Esophagus squamous epithelium (tissue), 5 donors: ENCODE measurements at regions not wholly inside any gene's neighbourhood (a gene's known extent, or its start where the extent isn't known, plus 50 kb on each side); places are given as distances from the start of the nearest gene placed in this dataset.

Experiments used
- DNase-seq: peaks from one replicate; lab custom pipeline; 2025; lab: John Stamatoyannopoulos, UW
- H3K27ac ChIP-seq, 4 donors: fragments of 200-600 bp; sonication (generic); one replicate each; pipeline ENCODE4 v1.5.1; 2016 to 2019; ENCODE audit warnings: mild to moderate bottlenecking in 1 of 4
- H3K27me3 ChIP-seq, 4 donors: fragments of 200-600 bp; sonication (generic); 1 replicate in 3 of 4; 2 replicates in 1 of 4; pipeline versions ENCODE4 v1.5.1 to v1.6.0; 2017 to 2021; ENCODE audit warnings: antibody characterized with exemption in 1 of 4
- H3K36me3 ChIP-seq, 3 donors: fragments of 200-600 bp; sonication (generic); one replicate each; pipeline ENCODE4 v1.5.1; 2016 to 2019
- H3K4me1 ChIP-seq, 3 donors: fragments of 200-600 bp; sonication (generic); one replicate each; pipeline ENCODE4 v1.5.1; 2017 to 2019
- H3K4me3 ChIP-seq, 4 donors: fragments of 200-600 bp; sonication (generic); 1 replicate in 3 of 4; 2 replicates in 1 of 4; pipeline ENCODE4 v1.5.1; 2016 to 2019; ENCODE audit warnings: mild to moderate bottlenecking in 2 of 4, moderate library complexity in 1 of 4
- H3K9me3 ChIP-seq, 3 donors: fragments of 200-600 bp; sonication (generic); one replicate each; pipeline ENCODE4 v1.5.1; 2016 to 2019
- POLR2A ChIP-seq, 4 donors: fragments of 450-650 bp; IDR thresholded peaks; one replicate each; pipeline ENCODE4 v1.6.1; 2017; ENCODE audit warnings: antibody characterized with exemption in 4 of 4, mild to moderate bottlenecking in 4 of 4, moderate library complexity in 3 of 4
- WGBS, 2 donors: methylation state at CpG; one replicate each; pipeline ENCODE4 v1.1.5; 2018; 5-methylcytosine and 5-hydroxymethylcytosine counted together
- intact Hi-C: fragments of 100-400 bp; cut with DNase I; formaldehyde crosslinking; loops from one replicate; pipeline ENCODE4 v1.15.0; 2022
- TF ChIP-seq, protein P1 (sequence below), 6 experiments: fragments of 450-650 bp in 4 of 6; fragments of 200-600 bp in 2 of 6; sonication (generic) in 2 of 6; IDR thresholded peaks; one replicate each; pipeline ENCODE4 v1.5.1; 2016 to 2019; ENCODE audit warnings: antibody characterized with exemption in 6 of 6, mild to moderate bottlenecking in 4 of 6, moderate library complexity in 4 of 6
- donor health status: DM: yes; HTN: yes; CAD: no.

DNA sequence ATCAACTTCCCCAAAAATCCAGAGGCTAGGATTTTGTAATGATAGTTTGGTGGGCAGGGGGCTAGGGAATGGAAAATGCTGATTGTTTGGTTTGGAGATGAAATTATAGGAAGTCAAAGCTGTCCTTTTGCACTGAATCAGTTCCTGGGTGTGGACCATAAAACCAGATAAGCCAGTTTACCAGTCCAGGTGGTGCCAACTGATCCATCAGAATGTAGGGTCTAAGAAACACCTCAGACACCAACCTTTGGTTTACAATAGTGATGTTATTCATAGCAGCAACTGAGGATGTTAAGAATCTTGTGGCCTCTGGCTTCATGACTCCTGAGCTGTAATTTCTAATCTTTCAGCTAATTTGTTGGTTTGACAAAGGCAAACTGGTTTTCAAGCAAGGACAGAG lies 496.6 kb upstream of the EPHA7 start:
- H3K4me1 ChIP-seq, result no peaks in the 10 kb centered on the region
- no peaks in the 10 kb centered on the region for H3K36me3 ChIP-seq
- intact Hi-C loops, result no loop called here
- TF ChIP-seq POLR2A (IDR thresholded peaks at IDR 0.05), result no peak
- TF ChIP-seq, protein P1, sequence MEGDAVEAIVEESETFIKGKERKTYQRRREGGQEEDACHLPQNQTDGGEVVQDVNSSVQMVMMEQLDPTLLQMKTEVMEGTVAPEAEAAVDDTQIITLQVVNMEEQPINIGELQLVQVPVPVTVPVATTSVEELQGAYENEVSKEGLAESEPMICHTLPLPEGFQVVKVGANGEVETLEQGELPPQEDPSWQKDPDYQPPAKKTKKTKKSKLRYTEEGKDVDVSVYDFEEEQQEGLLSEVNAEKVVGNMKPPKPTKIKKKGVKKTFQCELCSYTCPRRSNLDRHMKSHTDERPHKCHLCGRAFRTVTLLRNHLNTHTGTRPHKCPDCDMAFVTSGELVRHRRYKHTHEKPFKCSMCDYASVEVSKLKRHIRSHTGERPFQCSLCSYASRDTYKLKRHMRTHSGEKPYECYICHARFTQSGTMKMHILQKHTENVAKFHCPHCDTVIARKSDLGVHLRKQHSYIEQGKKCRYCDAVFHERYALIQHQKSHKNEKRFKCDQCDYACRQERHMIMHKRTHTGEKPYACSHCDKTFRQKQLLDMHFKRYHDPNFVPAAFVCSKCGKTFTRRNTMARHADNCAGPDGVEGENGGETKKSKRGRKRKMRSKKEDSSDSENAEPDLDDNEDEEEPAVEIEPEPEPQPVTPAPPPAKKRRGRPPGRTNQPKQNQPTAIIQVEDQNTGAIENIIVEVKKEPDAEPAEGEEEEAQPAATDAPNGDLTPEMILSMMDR (IDR thresholded peaks at IDR 0.05), result no peak
- no peak for DNase-seq
- no peak overlapping the region for H3K27ac ChIP-seq
- peaks cover 0 to 6% (median 0%) of the 10 kb centered on the region in 3 donors for H3K9me3 ChIP-seq
- H3K4me3 ChIP-seq, result no peak overlapping the region
- no peaks in the 10 kb centered on the region for H3K27me3 ChIP-seq

DNA sequence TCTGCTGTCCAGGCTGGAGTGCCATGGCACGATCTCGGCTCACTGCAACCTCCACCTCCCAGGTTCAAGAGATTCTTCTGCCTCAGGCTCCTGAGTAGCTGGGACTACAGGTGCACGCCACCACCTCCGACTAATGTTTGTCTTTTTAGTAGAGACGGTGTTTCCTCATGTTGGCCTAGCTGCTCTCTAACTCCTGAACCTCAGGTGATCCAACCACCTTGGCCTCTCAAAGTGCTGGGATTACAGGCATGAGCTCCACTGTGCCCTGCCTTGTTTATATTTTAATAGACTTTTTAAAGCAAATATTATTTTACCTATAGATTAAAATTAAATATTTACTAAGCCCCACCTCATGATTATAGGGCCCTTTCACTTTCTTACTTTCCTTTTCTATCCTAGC lies 483.2 kb upstream of the EPHA7 start:
- no peak overlapping the region for H3K27ac ChIP-seq
- H3K36me3 ChIP-seq, result no peaks in the 10 kb centered on the region
- TF ChIP-seq, protein P1 (IDR thresholded peaks at IDR 0.05), result no peak
- TF ChIP-seq POLR2A (IDR thresholded peaks at IDR 0.05), result no peak
- no peaks in the 10 kb centered on the region for H3K27me3 ChIP-seq
- 80 to 81% methylated on average over 5 of the region's 5 CpGs for WGBS, 2 donors
- intact Hi-C loops, result no loop called here
- H3K4me3 ChIP-seq, result no peak overlapping the region
- peaks cover 0 to 5% (median 0%) of the 10 kb centered on the region in 3 donors for H3K9me3 ChIP-seq
- H3K4me1 ChIP-seq, result no peaks in the 10 kb centered on the region
- DNase-seq, result no peak

DNA sequence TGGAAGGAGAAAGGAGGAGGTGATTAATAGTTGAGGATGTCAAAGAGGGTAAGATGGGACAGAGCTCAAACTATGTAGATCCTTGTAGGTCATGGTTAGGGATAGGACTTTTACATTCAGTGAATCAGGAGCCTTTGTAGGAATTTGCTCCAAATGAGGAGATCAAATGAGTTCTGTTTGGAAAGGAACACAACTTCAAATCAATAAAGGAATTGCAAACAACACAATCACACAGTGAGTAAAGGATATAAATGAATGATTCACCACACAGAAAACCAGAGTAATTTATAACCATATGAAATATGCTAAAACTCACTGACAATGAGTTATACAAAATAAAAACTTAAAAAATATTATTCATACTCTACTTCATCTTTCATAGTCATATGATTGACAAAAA lies 480.8 kb upstream of the EPHA7 start:
- Histone ChIP-seq H3K9me3 (peaks cover 0 to 5% (median 0%) of the 10 kb centered on the region in 3 donors), H3K27me3 (no peaks in the 10 kb centered on the region), H3K36me3 (no peaks in the 10 kb centered on the region), H3K4me3 (no peak overlapping the region), H3K4me1 (no peaks in the 10 kb centered on the region), H3K27ac (no peak overlapping the region)
- intact Hi-C loops, result no loop called here
- no peak for TF ChIP-seq POLR2A (IDR thresholded peaks at IDR 0.05)
- DNase-seq, result no peak

DNA sequence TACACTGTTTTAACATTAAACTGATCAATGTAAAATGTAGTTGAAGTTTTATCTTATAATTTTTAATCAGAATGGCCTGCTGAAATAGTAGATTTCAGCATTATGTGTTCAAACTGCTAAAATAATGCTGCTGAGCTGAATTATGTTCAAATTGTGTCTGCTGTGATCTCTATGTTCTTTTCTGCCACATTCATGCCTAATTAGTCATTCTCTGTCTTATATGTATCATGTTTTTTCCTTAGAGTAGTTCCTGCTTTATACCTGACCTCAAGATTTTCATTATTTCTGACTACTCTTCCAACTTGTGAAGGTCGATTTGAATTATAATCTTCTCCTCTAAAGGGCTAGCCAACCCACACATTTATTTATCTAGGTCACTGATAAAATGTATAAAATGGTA lies 476.7 kb upstream of the EPHA7 start:
- Histone ChIP-seq H3K27me3 (no peaks in the 10 kb centered on the region), H3K36me3 (no peaks in the 10 kb centered on the region), H3K9me3 (no peaks in the 10 kb centered on the region), H3K4me3 (no peak overlapping the region), H3K4me1 (no peaks in the 10 kb centered on the region), H3K27ac (no peak overlapping the region)
- no peak for TF ChIP-seq POLR2A (IDR thresholded peaks at IDR 0.05)
- TF ChIP-seq, protein P1 (IDR thresholded peaks at IDR 0.05), result no peak
- WGBS, 2 donors, result 19 to 75% methylated on average over 1 of the region's 1 CpG
- intact Hi-C loops, result no loop called here
- DNase-seq, result no peak

DNA sequence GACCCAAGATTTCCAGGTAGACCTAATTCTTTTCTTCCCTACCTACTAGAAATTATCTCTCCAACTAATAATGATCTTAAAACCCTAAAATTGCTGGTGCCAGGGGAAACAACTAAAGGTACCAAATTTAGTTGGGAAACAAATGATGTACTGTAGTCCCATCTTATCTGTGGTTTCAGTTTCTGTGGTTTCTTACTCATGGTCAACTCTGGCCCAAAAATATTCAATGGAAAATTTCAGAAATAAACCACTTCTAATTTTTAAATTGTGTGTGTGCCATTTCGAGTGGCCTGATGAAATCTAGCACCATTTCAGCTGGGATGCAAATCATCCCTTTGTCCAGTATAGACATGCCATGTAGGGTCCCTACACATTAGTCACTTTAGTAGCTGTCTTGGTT lies 475.2 kb upstream of the EPHA7 start:
- no peaks in the 10 kb centered on the region for H3K27me3 ChIP-seq
- H3K4me1 ChIP-seq, result no peaks in the 10 kb centered on the region
- TF ChIP-seq POLR2A (IDR thresholded peaks at IDR 0.05), result no peak
- TF ChIP-seq, protein P1 (IDR thresholded peaks at IDR 0.05), result no peak
- no peak overlapping the region for H3K27ac ChIP-seq
- H3K36me3 ChIP-seq, result no peaks in the 10 kb centered on the region
- no peaks in the 10 kb centered on the region for H3K9me3 ChIP-seq
- H3K4me3 ChIP-seq, result no peak overlapping the region
- intact Hi-C loops, result no loop called here
- DNase-seq, result no peak
- WGBS, 2 donors, result 42 to 47% methylated on average over 1 of the region's 1 CpG

DNA sequence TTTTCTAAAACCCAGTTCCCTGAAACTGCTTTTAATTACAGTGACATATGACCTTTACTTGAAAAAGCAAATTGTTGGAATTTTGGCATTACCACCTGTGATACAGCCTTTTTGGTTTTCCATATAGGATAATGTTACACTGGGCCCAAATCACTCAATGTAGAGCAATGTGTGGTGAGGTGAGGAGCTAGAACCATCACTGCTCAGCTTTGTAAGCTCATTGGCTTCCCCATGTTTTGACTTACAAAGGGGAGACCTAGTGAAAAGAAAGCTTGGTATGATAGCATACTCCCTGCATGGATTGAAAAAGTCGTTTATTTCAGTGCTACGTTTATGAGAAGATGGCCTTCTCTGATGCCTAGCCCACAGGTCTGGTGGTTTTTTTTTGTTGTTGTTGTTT lies 470.4 kb upstream of the EPHA7 start:
- Histone ChIP-seq H3K27ac (no peak overlapping the region), H3K4me1 (no peaks in the 10 kb centered on the region), H3K9me3 (peaks cover 0 to 2% (median 0%) of the 10 kb centered on the region in 3 donors), H3K27me3 (no peaks in the 10 kb centered on the region), H3K36me3 (no peaks in the 10 kb centered on the region), H3K4me3 (no peak overlapping the region)
- TF ChIP-seq, protein P1 (IDR thresholded peaks at IDR 0.05), result no peak
- no peak for TF ChIP-seq POLR2A (IDR thresholded peaks at IDR 0.05)
- intact Hi-C loops, result no loop called here
- WGBS, 2 donors, result 65 to 71% methylated on average over 2 of the region's 2 CpGs
- no peak for DNase-seq
